LoVo (cell line): ENCODE measurements at regions not wholly inside any gene's neighbourhood (a gene's known extent, or its start where the extent isn't known, plus 50 kb on each side); places are given as distances from the start of the nearest gene placed in this dataset.
"Not testable (repeated sequence)": the region's sequence is repeated elsewhere in the genome, so short reads cannot be mapped to it uniquely, and the experiment has no call there.

Experiments
- DNase-seq: peaks from one replicate; pipeline ENCODE4 v3.0.0-alpha.2; 2016; ENCODE audit warnings: low spot score

- DNase-seq, result not testable (repeated sequence)
These were observed 203.2 kb downstream of the SNCAIP start for GRCh38 chr5:122515210-122515609.

GRCh38 chr5:122515709-122516431 lies 203.8 kb downstream of the SNCAIP start:
- peak; percentile 48 for DNase-seq

- DNase-seq, result no peak
These were observed 204.4 kb downstream of the SNCAIP start for GRCh38 chr5:122516432-122516743.

- no peak for DNase-seq
These were observed 205.1 kb downstream of the SNCAIP start for GRCh38 chr5:122517091-122517490.

GRCh38 chr5:122523776-122524175 lies 211.7 kb downstream of the SNCAIP start:
- no peak for DNase-seq

GRCh38 chr5:122527547-122527946 lies 215.5 kb downstream of the SNCAIP start:
- no peak for DNase-seq

- no peak for DNase-seq
These were observed 220.0 kb downstream of the SNCAIP start for GRCh38 chr5:122532035-122532434.

- no peak for DNase-seq
These were observed 221.8 kb downstream of the SNCAIP start for GRCh38 chr5:122533825-122534224.

GRCh38 chr5:122534829-122535228 lies 222.8 kb downstream of the SNCAIP start:
- DNase-seq, result no peak

GRCh38 chr5:122541388-122541787 lies 229.4 kb downstream of the SNCAIP start:
- no peak for DNase-seq

GRCh38 chr5:122545986-122546385 lies 228.9 kb upstream of the SNX2 start:
- no peak for DNase-seq

GRCh38 chr5:122547219-122547618 lies 227.7 kb upstream of the SNX2 start:
- DNase-seq, result no peak

- no peak for DNase-seq
These were observed 227.2 kb upstream of the SNX2 start for GRCh38 chr5:122547669-122548068.

GRCh38 chr5:122559676-122560075 lies 215.2 kb upstream of the SNX2 start:
- DNase-seq, result no peak

GRCh38 chr5:122561209-122561608 lies 213.7 kb upstream of the SNX2 start:
- no peak for DNase-seq

- DNase-seq, result no peak
These were observed 209.5 kb upstream of the SNX2 start for GRCh38 chr5:122565331-122565730.

- no peak for DNase-seq
These were observed 198.4 kb upstream of the SNX2 start for GRCh38 chr5:122576256-122577016.

GRCh38 chr5:122581629-122582028 lies 193.3 kb upstream of the SNX2 start:
- DNase-seq, result no peak

GRCh38 chr5:122584411-122585300 lies 190.2 kb upstream of the SNX2 start:
- DNase-seq, result no peak

- DNase-seq, result no peak
These were observed 189.5 kb upstream of the SNX2 start for GRCh38 chr5:122585371-122585770.

GRCh38 chr5:122586351-122586750 lies 188.5 kb upstream of the SNX2 start:
- no peak for DNase-seq

GRCh38 chr5:122591828-122592227 lies 183.1 kb upstream of the SNX2 start:
- DNase-seq, result no peak

GRCh38 chr5:122599000-122599399 lies 175.9 kb upstream of the SNX2 start:
- DNase-seq, result no peak
